ENCODE measurements at regions not wholly inside any gene's neighbourhood (a gene's known extent, or its start where the extent isn't known, plus 50 kb on each side); places are given as distances from the start of the nearest gene placed in this dataset.

DNA sequence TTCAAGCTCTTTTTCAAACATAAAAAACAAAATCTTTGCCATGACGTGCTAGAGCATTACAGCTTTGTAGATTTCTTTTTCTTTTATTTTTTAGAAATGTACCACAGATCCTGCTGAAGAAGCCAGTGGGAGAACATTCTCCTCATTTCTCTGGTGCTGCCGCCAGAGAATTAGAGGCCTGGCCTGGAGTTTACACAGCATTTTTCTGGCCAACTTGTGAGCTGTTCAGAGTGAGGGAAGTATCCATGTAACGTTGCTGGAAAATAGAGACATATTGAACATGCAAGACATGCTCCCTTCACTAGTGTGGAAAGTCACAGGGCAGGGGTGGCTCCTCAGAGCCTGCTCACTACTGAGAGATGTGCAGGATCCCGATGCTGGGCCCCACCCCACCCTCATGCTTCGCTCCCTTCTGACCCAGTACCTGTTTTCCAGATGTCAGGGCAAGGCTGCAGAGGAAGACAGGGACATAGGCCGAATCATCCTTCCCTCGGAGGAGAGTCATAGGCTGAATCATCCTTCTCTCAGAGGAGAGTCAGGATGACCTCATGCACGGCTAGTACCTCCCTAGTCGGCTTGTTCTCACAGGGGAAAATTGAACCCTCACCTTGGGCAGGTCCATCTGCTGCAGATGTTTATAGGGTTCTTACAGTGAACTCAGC is 298.5 kb downstream of the INSIG2 start:
- TF ChIP-seq, protein P1, sequence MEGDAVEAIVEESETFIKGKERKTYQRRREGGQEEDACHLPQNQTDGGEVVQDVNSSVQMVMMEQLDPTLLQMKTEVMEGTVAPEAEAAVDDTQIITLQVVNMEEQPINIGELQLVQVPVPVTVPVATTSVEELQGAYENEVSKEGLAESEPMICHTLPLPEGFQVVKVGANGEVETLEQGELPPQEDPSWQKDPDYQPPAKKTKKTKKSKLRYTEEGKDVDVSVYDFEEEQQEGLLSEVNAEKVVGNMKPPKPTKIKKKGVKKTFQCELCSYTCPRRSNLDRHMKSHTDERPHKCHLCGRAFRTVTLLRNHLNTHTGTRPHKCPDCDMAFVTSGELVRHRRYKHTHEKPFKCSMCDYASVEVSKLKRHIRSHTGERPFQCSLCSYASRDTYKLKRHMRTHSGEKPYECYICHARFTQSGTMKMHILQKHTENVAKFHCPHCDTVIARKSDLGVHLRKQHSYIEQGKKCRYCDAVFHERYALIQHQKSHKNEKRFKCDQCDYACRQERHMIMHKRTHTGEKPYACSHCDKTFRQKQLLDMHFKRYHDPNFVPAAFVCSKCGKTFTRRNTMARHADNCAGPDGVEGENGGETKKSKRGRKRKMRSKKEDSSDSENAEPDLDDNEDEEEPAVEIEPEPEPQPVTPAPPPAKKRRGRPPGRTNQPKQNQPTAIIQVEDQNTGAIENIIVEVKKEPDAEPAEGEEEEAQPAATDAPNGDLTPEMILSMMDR (IDR thresholded peaks at IDR 0.05; ENCODE audit: low read depth, low read length, missing input control) = no peak
- TF ChIP-seq JUND (IDR thresholded peaks at IDR 0.05) = no peak
- TF ChIP-seq, protein P2, sequence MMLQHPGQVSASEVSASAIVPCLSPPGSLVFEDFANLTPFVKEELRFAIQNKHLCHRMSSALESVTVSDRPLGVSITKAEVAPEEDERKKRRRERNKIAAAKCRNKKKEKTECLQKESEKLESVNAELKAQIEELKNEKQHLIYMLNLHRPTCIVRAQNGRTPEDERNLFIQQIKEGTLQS (IDR thresholded peaks at IDR 0.05) = no peak
- TF ChIP-seq EGR1 (IDR thresholded peaks at IDR 0.05; ENCODE audit: low read depth in 2 of 2) = no peak
- TF ChIP-seq RAD21 (IDR thresholded peaks at IDR 0.05) = no peak
- TF ChIP-seq, protein P3, sequence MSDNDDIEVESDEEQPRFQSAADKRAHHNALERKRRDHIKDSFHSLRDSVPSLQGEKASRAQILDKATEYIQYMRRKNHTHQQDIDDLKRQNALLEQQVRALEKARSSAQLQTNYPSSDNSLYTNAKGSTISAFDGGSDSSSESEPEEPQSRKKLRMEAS (IDR thresholded peaks at IDR 0.05) = no peak
- TF ChIP-seq TAF1 (conservative IDR thresholded peaks at IDR 0.05) = no peak
- TF ChIP-seq GABPA (IDR thresholded peaks at IDR 0.05 in 1 of 2, conservative IDR thresholded peaks at IDR 0.05 in 1 of 2) = no peak
- TF ChIP-seq, protein P4, sequence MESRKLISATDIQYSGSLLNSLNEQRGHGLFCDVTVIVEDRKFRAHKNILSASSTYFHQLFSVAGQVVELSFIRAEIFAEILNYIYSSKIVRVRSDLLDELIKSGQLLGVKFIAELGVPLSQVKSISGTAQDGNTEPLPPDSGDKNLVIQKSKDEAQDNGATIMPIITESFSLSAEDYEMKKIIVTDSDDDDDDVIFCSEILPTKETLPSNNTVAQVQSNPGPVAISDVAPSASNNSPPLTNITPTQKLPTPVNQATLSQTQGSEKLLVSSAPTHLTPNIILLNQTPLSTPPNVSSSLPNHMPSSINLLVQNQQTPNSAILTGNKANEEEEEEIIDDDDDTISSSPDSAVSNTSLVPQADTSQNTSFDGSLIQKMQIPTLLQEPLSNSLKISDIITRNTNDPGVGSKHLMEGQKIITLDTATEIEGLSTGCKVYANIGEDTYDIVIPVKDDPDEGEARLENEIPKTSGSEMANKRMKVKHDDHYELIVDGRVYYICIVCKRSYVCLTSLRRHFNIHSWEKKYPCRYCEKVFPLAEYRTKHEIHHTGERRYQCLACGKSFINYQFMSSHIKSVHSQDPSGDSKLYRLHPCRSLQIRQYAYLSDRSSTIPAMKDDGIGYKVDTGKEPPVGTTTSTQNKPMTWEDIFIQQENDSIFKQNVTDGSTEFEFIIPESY (IDR thresholded peaks at IDR 0.05) = no peak
- TF ChIP-seq SP1 (IDR thresholded peaks at IDR 0.05) = no peak

Measured in liver (tissue), 3 donors.